Nephron (organoid): ENCODE measurements at regions not wholly inside any gene's neighbourhood (a gene's known extent, or its start where the extent isn't known, plus 50 kb on each side); places are given as distances from the start of the nearest gene placed in this dataset.

Experiments used
- H3K27ac Mint-ChIP-seq, 3 experiments: 2 replicates each; pipeline ENCODE4 v1.8.0; 2020; ENCODE audit warnings: mixed read lengths in 3 of 3, mild to moderate bottlenecking in 2 of 3, moderate library complexity in 1 of 3
- H3K27me3 Mint-ChIP-seq: 2 replicates; pipeline ENCODE4 v1.8.0; 2021; ENCODE audit warnings: low read depth, mild to moderate bottlenecking, moderate library complexity, mixed read lengths
- H3K36me3 Mint-ChIP-seq: 2 replicates; pipeline ENCODE4 v1.8.0; 2020; ENCODE audit warnings: low read depth, mixed read lengths
- H3K4me1 Mint-ChIP-seq: 2 replicates; pipeline ENCODE4 v1.8.0; 2020; ENCODE audit warnings: mixed read lengths
- H3K4me3 Mint-ChIP-seq, 3 experiments: 2 replicates each; pipeline ENCODE4 v1.8.0; 2020; ENCODE audit warnings: mild to moderate bottlenecking in 3 of 3, mixed read lengths in 3 of 3, moderate library complexity in 2 of 3
- H3K9me3 Mint-ChIP-seq: 2 replicates; pipeline ENCODE4 v1.8.0; 2020; ENCODE audit warnings: mixed read lengths
- CTCF ChIP-seq, 3 experiments: fragments of 200-600 bp; sonication (generic); IDR thresholded peaks; one replicate each; pipeline ENCODE4 v1.5.0; 2021; ENCODE audit warnings: antibody characterized with exemption in 3 of 3; ENCODE audit not compliant: unreplicated experiment in 3 of 3

GRCh38 chr13:71068041-71068440 lies 799.0 kb downstream of the DACH1 start:
- Mint-ChIP-seq H3K4me1 (no peaks in the 10 kb centered on the region), H3K27ac (no peak overlapping the region), H3K27me3 (no peaks in the 10 kb centered on the region), H3K9me3 (peaks cover 11% of the 10 kb centered on the region), H3K4me3 (no peak overlapping the region), H3K36me3 (no peaks in the 10 kb centered on the region)
- TF ChIP-seq CTCF (IDR thresholded peaks at IDR 0.05; ENCODE audit: unreplicated experiment in 3 of 3) = no peak

- H3K27ac Mint-ChIP-seq = no peak overlapping the region
- TF ChIP-seq CTCF (IDR thresholded peaks at IDR 0.05; ENCODE audit: unreplicated experiment in 3 of 3) = peak; percentile 43 to 50 (median 48)
- H3K4me3 Mint-ChIP-seq = no peak overlapping the region
- peaks cover 13% of the 10 kb centered on the region for H3K9me3 Mint-ChIP-seq
- no peaks in the 10 kb centered on the region for H3K4me1 Mint-ChIP-seq
- H3K36me3 Mint-ChIP-seq = no peaks in the 10 kb centered on the region
- H3K27me3 Mint-ChIP-seq = no peaks in the 10 kb centered on the region
These were observed 799.7 kb downstream of the DACH1 start for GRCh38 chr13:71067165-71067815.

- Mint-ChIP-seq H3K4me3 (no peak overlapping the region), H3K9me3 (peaks cover 16% of the 10 kb centered on the region), H3K27me3 (no peaks in the 10 kb centered on the region), H3K27ac (no peak overlapping the region), H3K4me1 (no peaks in the 10 kb centered on the region), H3K36me3 (no peaks in the 10 kb centered on the region)
- no peak for TF ChIP-seq CTCF (IDR thresholded peaks at IDR 0.05; ENCODE audit: unreplicated experiment in 3 of 3)
These were observed 810.4 kb downstream of the DACH1 start for GRCh38 chr13:71056581-71056980.

- Mint-ChIP-seq H3K27me3 (no peaks in the 10 kb centered on the region), H3K4me1 (no peaks in the 10 kb centered on the region), H3K9me3 (peaks cover 16% of the 10 kb centered on the region), H3K4me3 (no peak overlapping the region), H3K36me3 (no peaks in the 10 kb centered on the region), H3K27ac (no peak overlapping the region)
- no peak for TF ChIP-seq CTCF (IDR thresholded peaks at IDR 0.05; ENCODE audit: unreplicated experiment in 3 of 3)
These were observed 811.4 kb downstream of the DACH1 start for GRCh38 chr13:71055644-71056043.

- Mint-ChIP-seq H3K27ac (no peak overlapping the region), H3K27me3 (no peaks in the 10 kb centered on the region), H3K4me1 (no peaks in the 10 kb centered on the region), H3K9me3 (peaks cover 16% of the 10 kb centered on the region), H3K4me3 (no peak overlapping the region), H3K36me3 (no peaks in the 10 kb centered on the region)
- TF ChIP-seq CTCF (IDR thresholded peaks at IDR 0.05; ENCODE audit: unreplicated experiment in 3 of 3) = no peak
These were observed 812.0 kb downstream of the DACH1 start for GRCh38 chr13:71055047-71055446.

- Mint-ChIP-seq H3K9me3 (peaks cover 16% of the 10 kb centered on the region), H3K4me1 (no peaks in the 10 kb centered on the region), H3K27ac (no peak overlapping the region), H3K4me3 (no peak overlapping the region), H3K27me3 (no peaks in the 10 kb centered on the region), H3K36me3 (no peaks in the 10 kb centered on the region)
- TF ChIP-seq CTCF (IDR thresholded peaks at IDR 0.05; ENCODE audit: unreplicated experiment in 3 of 3) = no peak
These were observed 812.6 kb downstream of the DACH1 start for GRCh38 chr13:71054358-71054757.
